GM19455 (cell line): ENCODE measurements at regions not wholly inside any gene's neighbourhood (a gene's known extent, or its start where the extent isn't known, plus 50 kb on each side); places are given as distances from the start of the nearest gene placed in this dataset.

Experiments used
- ATAC-seq: cut with Tn5 transposase; IDR thresholded peaks from one replicate; pipeline ENCODE4 v1.9.1; 2021; ENCODE audit not compliant: unreplicated experiment

DNA sequence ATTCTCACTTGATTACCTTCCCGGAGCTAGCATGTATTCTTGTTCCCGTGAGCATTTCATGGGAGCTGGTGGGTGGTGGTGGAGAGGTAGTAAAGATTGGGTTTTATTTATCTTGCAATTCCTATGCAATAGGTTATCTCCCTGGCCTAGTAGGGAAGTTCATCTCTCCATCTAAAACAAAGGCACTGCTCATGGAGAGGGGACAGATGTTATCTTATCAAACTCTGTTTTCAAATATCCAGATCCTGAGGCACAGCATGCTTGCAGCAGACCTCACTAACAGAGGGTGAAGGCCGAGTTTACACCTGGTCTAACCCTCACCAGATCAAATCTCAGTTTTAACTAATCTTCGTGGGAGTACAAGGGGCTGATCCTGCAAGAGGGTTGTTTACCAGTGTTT lies 98.9 kb downstream of the CYRIA start:
- ATAC-seq: no peak

DNA sequence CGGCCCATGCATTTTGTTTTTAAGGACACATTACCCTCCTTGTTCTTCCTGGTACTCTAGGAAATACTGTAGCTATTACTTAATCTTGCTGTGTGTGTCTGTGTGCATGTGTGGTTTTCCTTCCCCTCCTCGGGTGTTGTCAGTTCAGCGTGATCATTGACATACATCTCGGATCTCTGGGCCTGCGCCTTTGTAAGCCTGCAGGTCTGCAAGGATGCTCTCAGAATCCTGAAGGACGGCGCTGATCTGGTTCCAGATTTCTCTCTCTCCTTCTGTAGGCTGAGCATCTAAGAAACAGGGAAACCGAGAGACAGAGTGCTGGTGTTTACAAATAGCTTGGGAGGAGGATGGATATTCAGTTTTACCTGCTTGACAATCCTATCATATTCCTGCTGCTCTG lies 100.2 kb downstream of the CYRIA start:
- no peak for ATAC-seq

DNA sequence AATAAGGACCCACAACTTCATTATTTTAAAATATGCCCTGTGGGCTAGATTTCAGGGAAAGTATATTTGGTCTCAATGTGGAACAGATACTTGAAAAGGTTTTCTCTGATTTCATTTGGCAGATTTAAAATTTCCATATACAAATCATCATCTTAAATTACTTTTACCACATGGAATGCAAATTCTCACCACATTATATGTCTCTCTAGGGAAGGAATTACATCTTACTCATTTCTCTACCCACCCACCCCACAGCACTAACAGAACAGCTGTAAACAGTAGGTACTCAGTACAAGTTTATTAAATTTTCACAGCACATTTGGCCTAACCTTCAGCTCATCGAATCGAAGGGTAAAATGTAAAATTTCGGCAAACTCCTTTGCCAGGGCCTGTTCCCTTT lies 104.0 kb downstream of the CYRIA start:
- ATAC-seq: no peak

DNA sequence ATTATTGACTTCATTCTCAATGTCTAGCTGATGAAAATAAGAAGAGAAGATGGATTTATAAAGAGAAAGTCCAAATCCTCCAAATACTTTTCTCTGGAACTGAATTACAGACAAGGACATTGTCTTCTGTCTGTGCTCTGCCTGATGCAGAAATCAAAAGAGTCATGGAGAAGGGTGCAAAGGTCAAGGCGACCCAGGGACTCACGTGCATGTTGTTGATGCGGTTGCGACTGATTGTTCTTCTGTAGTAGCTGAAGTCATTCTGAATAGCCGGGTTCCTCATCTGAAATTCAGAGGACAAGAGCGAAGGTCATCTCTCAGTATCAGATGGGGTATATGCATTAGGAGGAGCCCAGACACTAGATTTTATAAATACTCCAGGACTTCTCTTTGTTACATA lies 104.4 kb downstream of the CYRIA start:
- no peak for ATAC-seq

DNA sequence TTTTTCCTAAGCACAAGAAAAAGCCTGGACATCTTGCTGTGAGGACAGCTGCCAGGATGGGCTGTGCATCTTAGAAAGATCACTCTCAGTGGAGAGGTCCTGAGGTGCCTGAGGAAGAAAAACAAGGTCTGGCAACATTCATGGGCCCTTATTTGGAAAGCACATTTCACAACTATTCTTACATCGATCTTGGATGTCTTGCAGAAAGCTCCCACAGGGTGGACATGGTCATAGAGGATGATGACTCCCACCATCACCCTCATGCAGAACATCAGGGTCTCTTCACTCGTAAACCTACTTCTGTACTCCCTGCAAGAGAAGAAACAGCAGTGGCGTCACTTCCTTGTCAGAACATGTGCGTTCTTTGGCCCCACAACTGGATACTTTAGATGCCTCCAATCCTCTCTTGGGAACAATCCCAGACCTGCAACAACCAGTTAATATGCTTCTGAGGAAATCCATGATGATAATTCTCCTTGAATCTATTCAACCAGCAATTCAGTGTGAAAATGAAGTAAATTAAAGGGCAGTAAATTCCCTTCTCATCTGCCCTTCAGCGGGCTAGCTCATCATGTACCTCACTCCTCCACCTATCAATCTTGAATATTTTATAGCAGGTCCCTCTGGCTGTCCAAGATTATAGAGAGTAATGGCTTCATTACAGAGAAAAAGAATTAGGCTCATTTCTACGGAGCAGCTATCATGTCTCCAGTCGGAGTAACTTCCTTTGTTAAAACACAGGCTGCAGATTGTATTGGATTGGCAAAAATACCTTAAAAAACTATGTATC lies 106.2 kb downstream of the CYRIA start:
- ATAC-seq: no peak

DNA sequence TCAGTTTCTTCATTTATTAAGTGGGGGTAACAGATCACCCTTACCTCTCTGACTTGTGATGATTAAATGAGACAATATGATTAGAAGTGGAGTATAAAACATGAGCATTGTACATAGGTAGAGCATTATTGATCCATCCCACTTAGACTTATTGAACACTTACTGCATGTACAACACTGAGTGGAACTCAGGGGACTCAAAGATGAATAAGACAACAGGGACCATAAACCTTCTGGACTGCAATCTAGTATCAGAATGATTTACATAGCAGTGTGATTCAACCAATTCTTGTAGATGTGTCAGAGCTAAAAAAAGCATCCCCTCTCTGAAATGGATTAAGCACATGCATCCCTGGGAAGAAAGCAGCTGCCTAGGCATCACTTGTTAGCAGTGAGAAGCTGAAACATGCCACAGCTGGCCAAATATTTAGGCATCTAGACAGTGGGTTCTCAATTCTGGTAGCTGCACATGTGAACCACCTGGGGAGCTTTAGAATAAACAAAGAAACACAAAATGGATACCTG lies 111.5 kb downstream of the CYRIA start:
- no peak for ATAC-seq

DNA sequence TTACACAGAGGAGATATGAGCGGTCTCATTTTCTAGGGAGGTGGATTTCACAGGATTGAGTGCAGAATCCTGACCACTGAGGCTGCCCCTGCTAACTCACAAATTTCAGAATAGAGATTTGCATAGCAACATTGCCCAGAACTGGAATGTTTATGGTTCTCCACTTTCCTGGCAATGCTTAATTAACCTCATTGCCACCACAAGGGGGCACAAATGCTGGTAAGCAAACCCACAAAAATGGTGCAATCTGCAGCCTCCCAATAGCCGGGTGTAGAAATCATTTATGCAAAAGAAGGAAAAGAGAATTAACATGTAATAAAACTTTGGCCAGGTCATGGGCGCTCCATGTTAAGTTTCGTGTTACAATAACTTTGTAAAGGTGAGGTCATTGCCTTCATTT lies 112.4 kb downstream of the CYRIA start:
- no peak for ATAC-seq

DNA sequence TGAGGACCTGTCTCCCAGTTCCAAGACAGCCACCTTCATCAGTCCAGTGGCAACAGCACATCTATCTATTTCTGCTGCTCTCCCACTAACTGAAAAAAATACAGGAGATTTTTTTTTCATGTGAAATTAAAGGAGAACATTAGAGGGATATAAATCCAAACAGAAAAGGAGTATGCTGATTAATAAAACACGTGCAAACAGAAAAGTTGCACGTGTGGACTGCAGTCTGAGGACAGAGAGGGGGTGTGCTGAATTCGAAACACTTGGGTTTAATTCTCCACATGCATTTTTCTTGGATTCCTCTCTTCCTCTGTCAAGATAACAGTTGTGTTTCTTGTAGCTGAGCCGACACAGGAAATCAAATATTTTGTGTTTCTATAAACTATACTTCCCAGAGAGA lies 113.4 kb downstream of the CYRIA start:
- ATAC-seq: no peak

DNA sequence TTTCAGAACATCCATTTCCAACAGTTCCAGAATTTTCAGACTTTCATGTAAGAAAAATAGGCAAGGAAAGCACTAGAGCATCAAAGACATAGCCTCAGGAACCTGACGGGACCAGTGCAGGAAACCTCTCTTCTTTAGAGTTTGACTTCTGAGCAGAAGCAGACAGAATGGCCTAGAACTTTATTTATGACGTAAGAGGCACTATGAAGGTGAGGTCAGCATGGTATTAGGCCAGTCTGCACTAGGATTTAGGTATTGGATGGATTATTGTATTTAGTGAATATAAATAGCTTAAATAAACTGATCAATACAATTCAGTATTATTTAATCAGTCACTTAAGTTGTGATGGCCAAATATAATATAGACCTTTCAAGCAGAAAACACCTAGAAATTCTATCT lies 117.6 kb downstream of the CYRIA start:
- ATAC-seq: no peak

DNA sequence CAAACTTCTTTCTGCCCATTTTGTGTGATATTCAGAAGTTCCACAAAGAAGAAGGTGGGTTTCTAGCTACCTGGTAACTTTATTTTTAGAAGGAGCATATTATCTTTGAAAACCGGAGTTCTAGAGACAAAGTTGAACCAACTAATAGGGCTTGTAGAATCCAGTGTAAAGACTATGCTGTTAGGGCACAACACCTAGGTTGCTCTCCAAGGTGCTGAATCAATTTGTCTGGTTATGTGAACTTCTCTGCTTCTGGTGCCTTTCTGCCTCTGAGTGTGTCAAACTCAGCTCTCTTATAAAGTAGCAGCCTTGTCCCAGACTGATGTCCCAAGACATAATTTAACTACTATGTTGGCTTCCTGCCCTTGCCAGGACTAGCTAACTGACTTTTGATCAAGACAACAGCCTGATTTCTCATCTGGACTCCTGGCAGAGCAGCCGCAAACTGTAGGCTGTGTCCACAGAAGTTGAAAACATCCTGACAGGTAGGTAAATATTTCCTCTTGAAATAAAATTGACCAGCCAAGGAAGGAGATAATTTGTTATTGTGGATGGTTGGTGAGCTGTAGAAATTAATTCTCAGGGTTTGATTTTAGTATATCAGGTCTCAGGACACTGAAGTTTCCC lies 119.4 kb downstream of the CYRIA start:
- ATAC-seq: no peak

DNA sequence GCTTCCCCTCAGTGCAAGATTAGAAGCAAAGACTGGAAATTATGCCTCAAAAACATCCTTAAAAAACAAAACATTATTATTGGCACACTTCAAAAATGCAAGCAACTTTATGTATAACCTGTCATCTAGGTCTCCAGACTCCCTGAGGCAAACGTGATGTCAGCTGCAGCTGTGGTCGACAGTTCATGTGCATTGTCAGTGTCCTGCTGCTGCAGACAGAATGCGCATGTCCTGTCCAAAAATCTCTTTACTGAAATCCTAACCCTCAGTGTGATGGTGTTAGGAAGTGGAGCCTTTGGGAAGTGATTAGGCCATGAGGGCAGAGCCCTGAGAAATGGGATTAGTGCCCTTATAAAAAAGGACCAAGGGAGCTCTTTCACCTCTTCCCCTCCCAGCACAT lies 126.9 kb downstream of the CYRIA start:
- ATAC-seq: no peak

DNA sequence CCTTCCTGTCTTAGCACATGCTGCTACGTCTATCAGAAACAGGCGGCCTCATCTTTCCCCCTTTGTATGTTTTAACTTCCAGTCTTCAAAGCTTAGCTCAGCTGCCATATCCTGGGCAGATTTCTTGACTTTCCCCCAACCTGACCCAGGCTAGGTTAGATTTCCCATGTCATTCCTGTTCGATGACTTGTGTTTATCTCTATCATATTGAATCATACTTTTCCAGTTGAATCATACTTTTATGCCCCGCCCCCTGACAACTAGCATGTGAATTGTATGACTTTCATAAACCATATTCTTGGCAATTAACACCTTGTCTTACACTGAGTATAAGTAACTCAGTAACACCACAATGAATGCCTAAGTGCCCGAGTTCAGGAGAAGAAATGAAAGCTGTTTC lies 128.3 kb downstream of the CYRIA start:
- no peak for ATAC-seq

DNA sequence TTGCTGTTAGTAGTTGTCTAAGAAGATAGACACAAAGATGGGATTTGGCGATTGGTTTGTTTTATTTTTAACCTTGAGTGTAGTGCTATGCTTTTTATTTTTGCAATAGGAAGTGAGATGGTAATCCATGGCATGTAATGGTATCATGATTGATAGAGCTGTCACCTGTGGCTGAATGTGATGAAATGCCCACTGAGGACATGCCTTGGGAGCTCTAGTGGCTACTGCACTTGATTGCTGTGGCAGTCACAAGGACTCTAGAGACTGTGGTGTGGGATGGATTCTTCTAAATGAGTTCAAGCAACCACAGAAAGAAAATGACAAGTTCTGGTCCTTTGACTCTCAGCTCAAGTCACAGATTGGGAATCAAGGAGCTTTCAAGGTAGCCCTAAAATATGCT lies 139.4 kb downstream of the CYRIA start:
- ATAC-seq: no peak

DNA sequence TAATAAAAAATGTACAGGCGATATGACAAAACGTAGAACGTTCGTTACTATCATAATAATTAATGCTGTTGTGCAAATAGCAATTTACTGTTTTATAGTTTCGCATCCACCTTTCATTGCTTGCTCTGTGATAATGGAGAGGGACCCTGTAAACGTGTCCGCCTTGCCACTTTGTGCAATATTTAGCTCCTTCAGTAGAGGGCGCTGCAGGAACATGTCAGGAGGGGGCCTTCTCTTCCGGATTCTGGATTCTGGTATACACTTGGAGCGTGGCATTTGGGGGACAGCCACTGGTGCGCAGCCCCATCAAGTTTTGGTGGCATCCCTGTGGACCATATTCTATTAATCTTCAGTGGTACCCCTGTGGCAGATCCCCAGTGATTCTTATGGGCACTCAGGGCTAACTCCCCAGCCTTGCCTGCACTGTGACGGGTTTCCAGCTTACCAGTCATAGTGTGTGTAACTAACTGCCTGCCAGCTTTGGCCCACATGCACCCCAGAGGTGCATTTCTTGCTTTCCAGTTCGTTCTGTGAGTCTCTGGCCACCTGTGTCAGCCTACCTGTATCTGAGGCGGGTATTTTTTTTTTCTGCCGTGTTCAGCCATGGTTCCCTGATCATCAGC lies 140.3 kb downstream of the CYRIA start:
- no peak for ATAC-seq

DNA sequence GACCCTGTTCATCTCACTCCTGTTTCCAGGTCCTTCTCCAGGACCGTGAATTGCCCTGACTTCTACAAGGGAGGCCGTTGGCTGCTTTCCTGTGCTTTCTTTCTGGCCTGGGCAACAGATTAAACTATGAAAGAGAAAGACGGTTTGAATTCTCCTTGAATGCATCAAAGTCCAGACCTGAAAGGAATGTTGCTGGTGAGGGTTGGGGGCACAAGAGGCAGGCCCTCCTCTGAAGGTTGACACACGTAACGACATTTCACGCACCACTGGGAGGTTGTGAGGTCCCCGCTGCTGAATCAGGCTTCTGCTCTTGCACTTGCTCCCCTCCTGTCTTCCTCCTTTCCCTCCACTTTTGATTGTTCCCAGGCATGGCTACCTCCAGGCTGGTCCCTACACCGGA lies 141.9 kb downstream of the CYRIA start:
- no peak for ATAC-seq

DNA sequence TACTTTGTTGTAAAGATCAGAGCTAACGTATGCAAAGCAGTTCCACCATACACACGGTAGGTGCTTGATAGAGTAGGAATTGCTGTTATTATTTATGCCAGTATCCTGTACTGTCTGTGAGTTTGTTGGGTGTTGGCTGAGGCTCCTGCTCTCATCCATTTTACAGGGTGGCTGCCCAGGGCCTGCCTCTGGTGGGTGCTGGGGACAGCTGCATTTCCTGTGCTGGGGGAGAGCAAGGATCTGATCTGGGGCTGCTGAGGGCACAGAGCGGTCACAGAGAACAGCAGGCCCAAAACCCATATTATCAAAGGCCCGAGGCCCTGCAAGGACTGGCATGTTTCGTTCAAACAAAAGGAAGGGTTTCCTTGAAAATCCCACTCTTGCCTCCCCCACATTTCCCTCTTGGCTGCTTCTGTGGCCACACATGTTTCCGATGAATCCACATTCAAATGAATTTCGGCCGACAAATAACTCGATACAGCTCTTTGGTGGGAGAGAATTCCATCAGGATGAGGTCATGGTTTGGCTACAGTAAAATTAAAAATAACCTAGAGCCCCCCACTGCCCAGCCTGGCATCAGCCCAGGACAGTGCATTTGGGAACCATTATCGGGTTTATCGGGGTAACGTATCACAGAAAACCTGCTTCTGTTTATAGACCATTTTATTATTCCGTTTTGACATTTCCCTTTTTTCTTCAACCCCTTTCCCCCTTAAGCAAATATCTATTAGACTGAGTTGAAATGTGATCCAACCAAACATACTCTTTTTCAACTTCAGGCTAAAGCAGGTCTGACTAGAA lies 143.4 kb downstream of the CYRIA start:
- no peak for ATAC-seq

DNA sequence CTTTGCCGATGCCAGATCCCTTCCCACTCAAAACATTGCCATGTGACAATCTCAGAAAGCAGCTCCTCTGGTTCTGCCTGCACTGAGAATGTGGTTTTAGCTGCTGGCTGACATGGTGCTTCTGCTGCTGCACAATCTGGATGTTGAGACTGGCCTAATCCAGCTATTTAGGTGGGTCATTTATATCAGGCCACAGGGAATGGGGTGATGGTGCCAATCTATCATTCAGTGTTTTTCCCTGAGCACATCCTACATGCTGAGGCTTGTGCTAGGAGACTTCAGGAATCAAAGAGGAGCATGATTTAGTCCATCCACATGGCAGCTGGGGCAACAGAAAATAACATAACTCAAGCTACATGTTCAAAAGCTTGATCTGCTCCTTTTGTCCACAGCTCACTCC lies 144.7 kb downstream of the CYRIA start:
- no peak for ATAC-seq

DNA sequence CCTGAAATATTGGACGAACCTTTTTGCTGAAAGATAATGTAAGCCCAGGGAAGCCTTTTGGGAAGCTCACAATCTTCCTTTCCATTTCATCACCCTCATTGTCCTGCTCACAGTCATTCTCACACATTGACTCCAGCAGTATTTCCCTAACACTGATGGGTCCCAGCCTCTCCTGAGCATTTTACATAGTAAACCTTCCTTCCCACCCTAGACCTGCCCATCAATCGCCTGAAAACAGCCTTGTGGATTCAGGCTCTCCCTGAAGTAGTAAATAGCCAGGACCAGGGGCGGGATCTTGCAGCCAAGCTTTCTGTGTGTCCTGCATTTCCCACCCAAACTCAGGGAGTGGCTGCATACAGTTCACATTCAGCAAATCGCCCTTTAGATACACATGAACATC lies 149.9 kb downstream of the CYRIA start:
- no peak for ATAC-seq

DNA sequence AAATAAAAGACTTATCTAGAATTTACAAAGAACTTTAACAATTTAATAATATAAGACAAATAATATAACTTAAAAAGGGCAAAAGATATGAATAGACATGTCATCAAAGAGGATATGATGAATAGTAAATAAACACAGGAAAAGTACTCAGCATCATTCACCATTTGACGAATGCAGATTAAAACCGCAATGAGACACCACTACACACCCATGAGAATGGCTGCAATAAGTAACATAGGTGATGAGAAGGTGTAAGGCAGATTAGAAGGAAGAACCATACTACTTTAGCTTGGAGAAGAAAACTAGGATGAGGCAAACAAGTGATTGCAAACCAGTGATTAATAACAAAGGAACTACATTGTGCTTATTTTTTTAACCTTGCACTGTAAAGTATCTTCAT lies 152.0 kb downstream of the CYRIA start:
- no peak for ATAC-seq

DNA sequence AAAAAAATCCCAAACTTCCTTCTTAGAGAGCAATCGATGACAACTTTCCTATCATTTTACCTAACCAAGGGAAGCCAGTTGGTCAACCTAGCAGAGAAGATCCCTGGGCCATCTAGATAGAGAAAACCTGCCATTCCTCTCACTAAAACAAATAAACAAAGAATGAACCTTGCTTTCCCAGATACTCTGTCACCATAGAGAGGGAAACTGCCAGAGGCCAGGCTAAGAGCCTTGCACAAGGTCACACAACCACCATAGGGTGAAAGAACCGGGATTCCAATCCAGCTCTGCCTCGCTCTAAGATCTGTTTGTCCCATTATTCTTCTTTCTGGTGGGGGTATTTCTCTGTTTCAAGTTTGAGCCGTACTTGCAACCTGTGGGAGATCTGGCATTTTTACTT lies 154.6 kb downstream of the CYRIA start:
- no peak for ATAC-seq

DNA sequence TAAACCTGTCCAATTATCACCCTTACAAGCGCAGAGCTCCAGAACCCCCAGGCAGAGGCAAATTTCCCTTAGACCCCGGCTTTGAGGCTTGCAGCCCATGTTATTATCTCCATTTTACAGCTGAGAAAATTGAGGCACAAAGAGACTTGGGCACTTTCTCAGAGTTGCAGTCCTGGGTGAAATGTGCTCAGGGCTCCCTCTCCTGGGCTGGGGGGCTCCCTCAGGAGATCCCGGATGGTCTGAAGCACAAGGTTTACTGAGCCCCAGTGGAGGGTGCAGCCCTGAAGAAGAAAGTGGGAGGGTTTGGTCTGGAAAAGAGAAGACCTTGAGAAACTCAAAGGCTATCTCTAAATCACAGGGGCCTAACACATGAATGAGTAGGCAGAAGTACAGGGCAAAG lies 156.6 kb downstream of the CYRIA start:
- ATAC-seq: no peak

DNA sequence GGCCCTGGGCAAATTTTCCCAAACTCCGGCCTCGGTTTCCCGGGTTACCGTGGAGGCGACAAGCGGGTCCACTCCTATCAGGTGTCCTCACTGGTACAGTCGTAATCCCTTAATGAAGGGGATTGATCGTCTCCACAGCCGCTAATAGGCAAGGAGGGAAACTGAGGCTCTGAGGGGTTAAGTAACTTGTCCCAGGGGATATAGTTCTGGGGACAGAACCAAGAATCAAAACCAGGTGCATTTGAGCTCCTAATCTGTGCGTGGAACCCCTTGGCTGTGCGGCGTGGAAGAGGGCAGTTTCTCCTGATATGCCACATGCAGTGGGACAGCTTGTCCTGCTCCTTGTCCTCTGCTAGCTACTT lies 157.2 kb downstream of the CYRIA start:
- no peak for ATAC-seq
